GM23248 (cell line): ENCODE measurements at regions not wholly inside any gene's neighbourhood (a gene's known extent, or its start where the extent isn't known, plus 50 kb on each side); places are given as distances from the start of the nearest gene placed in this dataset.

Experiments used
- DNase-seq: peaks from one replicate; pipeline ENCODE4 v3.0.0-alpha.2; 2015
- H2AFZ ChIP-seq: fragments of 200-600 bp; sonication (generic); 2 replicates; pipeline ENCODE4 v1.6.1; 2016; ENCODE audit warnings: antibody characterized with exemption
- H3F3A ChIP-seq: fragments of 200-600 bp; sonication (generic); 2 replicates; pipeline ENCODE4 v1.6.1; 2016; ENCODE audit warnings: mild to moderate bottlenecking, antibody characterized with exemption, mixed run types; ENCODE audit not compliant: insufficient read depth
- H3K27ac ChIP-seq: fragments of 200-600 bp; sonication (generic); 2 replicates; pipeline ENCODE4 v1.5.1; 2016; ENCODE audit warnings: mild to moderate bottlenecking
- H3K27me3 ChIP-seq: fragments of 200-600 bp; sonication (generic); replicated peaks from 2 replicates; pipeline ENCODE4 v1.6.1; 2016; ENCODE audit warnings: mild to moderate bottlenecking; ENCODE audit not compliant: insufficient read depth
- H3K36me3 ChIP-seq: fragments of 200-600 bp; sonication (generic); 2 replicates; pipeline ENCODE4 v1.6.1; 2016; ENCODE audit warnings: low read depth, mild to moderate bottlenecking
- H3K4me1 ChIP-seq: fragments of 200-600 bp; sonication (generic); 2 replicates; pipeline ENCODE4 v1.6.1; 2016; ENCODE audit warnings: mild to moderate bottlenecking; ENCODE audit not compliant: insufficient read depth
- H3K4me2 ChIP-seq: fragments of 200-600 bp; sonication (generic); one replicate; pipeline ENCODE4 v1.6.1; 2016; ENCODE audit warnings: mild to moderate bottlenecking; ENCODE audit not compliant: unreplicated experiment
- H3K4me3 ChIP-seq: fragments of 200-600 bp; sonication (generic); 2 replicates; pipeline ENCODE4 v1.5.1; 2016; ENCODE audit warnings: mild to moderate bottlenecking
- H3K79me2 ChIP-seq: fragments of 200-600 bp; sonication (generic); 2 replicates; pipeline ENCODE4 v1.6.1; 2016; ENCODE audit warnings: mild to moderate bottlenecking; ENCODE audit not compliant: insufficient read depth
- H3K9ac ChIP-seq: fragments of 200-600 bp; sonication (generic); 2 replicates; pipeline ENCODE4 v1.6.1; 2016; ENCODE audit warnings: mild to moderate bottlenecking
- H3K9me2 ChIP-seq: fragments of 200-600 bp; sonication (generic); 2 replicates; pipeline ENCODE4 v1.6.1; 2016; ENCODE audit warnings: mixed run types, mild to moderate bottlenecking, moderate library complexity; ENCODE audit not compliant: insufficient read depth
- H3K9me3 ChIP-seq: fragments of 200-600 bp; sonication (generic); one replicate; pipeline ENCODE4 v1.6.1; 2017; ENCODE audit warnings: low read depth
- H4K20me1 ChIP-seq: fragments of 200-600 bp; sonication (generic); 2 replicates; pipeline ENCODE4 v1.6.0; 2016; ENCODE audit not compliant: insufficient read depth
- EZH2 ChIP-seq: fragments of 200-600 bp; sonication (generic); IDR thresholded peaks from 2 replicates; pipeline ENCODE4 v1.6.1; 2018; ENCODE audit warnings: antibody characterized with exemption, mild to moderate bottlenecking; ENCODE audit not compliant: insufficient read depth, poor library complexity, severe bottlenecking
- EZH2phosphoT487 ChIP-seq: fragments of 200-600 bp; sonication (generic); IDR thresholded peaks from 2 replicates; pipeline ENCODE4 v1.6.1; 2018; ENCODE audit warnings: antibody characterized with exemption, moderate library complexity, mild to moderate bottlenecking, low read depth; ENCODE audit not compliant: insufficient read depth
- WGBS, 2 experiments: methylation state at CpG; one replicate each; pipeline ENCODE4 v1.1.6; 2015 to 2017; ENCODE audit warnings: low lambda C conversion rate in 2 of 2, low coverage in 1 of 2; ENCODE audit errors: missing lambda C conversion rate in 2 of 2; 5-methylcytosine and 5-hydroxymethylcytosine counted together
- in situ Hi-C: fragments of 300-500 bp; cut with MboI; formaldehyde crosslinking; loops from 2 replicates; pipeline ENCODE4 v1.15.0; 2020

DNA sequence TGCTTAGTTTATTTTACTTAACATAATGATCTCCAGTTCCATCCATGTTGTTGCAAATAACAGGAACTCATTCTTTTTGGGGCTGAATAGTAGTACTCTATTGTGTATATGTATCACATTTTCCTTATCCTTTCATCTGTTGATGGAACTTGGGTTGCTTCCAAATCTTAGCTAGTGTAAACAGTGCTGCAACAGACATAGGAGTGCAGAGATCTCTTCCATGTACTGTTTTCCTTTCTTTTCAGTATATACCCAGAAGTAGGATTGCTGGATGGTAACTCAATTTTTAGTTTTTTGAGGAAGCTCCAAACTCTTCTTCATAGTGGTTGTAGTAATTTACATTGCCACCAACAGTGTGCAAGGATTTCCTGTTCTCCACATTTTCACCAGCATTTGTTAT is 138.8 kb upstream of the POC5 start:
- in situ Hi-C loops: no loop called here
- TF ChIP-seq EZH2phosphoT487 (no peak), EZH2 (no peak)
- DNase-seq: no peak
- Histone ChIP-seq H3K9me3 (no peaks in the 10 kb centered on the region), H2AFZ (no peak overlapping the region), H3K36me3 (no peaks in the 10 kb centered on the region), H4K20me1 (no peaks in the 10 kb centered on the region), H3K9ac (no peak overlapping the region), H3K4me3 (no peak overlapping the region), H3K27ac (no peak overlapping the region), H3F3A (no peaks in the 10 kb centered on the region), H3K4me2 (no peak overlapping the region), H3K79me2 (no peaks in the 10 kb centered on the region), H3K4me1 (no peaks in the 10 kb centered on the region), H3K9me2 (no peaks in the 10 kb centered on the region), H3K27me3 (no peaks in the 10 kb centered on the region)

DNA sequence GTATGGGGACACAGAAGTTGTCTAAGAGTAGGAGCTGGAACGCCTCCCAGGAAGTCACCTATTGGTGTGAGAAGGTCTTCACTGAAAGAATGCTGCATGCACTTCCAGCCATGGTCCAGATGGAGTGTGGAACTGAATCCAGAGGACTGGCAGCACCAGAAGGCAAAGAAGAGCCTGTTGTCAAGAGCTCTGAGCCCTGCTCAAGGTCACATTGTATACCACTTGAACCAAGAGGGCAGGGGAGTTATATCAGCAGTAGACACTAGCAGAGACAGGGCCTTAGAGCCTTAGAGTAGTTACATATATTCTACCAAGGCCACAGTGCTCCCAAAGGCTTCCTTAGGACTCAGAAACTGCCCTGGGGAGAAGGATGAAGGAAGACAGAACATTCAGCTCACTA is 130.8 kb upstream of the POC5 start:
- Histone ChIP-seq H3K9ac (no peak overlapping the region), H3K27me3 (no peaks in the 10 kb centered on the region), H3K9me3 (no peaks in the 10 kb centered on the region), H3F3A (no peaks in the 10 kb centered on the region), H2AFZ (no peak overlapping the region), H4K20me1 (no peaks in the 10 kb centered on the region), H3K79me2 (no peaks in the 10 kb centered on the region), H3K4me2 (no peak overlapping the region), H3K4me3 (no peak overlapping the region), H3K9me2 (no peaks in the 10 kb centered on the region), H3K4me1 (no peaks in the 10 kb centered on the region), H3K27ac (no peak overlapping the region), H3K36me3 (no peaks in the 10 kb centered on the region)
- no peak for TF ChIP-seq EZH2
- no peak for TF ChIP-seq EZH2phosphoT487
- no peak for DNase-seq
- in situ Hi-C loops: no loop called here
- 0 to 19% methylated on average over 1 of the region's 1 CpG for WGBS, 2 experiments

DNA sequence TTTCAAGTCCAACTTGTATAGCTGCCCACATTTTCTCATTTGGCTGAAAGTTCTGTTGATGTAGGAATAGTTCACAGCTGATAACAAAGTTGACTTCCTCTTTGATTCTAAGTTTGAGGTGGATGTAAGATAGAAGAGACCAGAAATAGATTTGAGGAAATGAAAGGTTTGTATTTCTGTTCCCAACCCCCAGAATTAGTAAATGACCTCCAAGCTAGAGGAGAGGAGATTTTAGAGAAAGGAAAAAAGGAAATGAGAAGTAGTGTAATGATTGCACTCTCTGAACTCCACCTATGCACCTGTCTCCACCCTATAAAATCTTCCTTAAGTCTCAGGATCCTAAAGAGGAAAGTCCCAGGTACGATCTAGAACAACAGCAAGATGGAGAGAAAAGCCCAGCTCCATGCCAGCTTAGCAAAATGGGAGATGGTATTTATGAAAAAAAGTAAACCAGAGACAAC is 130.4 kb upstream of the POC5 start:
- no peak overlapping the region for H3K4me3 ChIP-seq
- no peak overlapping the region for H3K9ac ChIP-seq
- H3K27ac ChIP-seq: no peak overlapping the region
- H4K20me1 ChIP-seq: no peaks in the 10 kb centered on the region
- TF ChIP-seq EZH2phosphoT487: no peak
- no peak for TF ChIP-seq EZH2
- in situ Hi-C loops: no loop called here
- H3K4me2 ChIP-seq: no peak overlapping the region
- no peaks in the 10 kb centered on the region for H3K79me2 ChIP-seq
- no peaks in the 10 kb centered on the region for H3K36me3 ChIP-seq
- no peaks in the 10 kb centered on the region for H3K27me3 ChIP-seq
- no peaks in the 10 kb centered on the region for H3F3A ChIP-seq
- H3K4me1 ChIP-seq: no peaks in the 10 kb centered on the region
- no peaks in the 10 kb centered on the region for H3K9me3 ChIP-seq
- WGBS, 2 experiments: 0 to 4% methylated on average over 1 of the region's 1 CpG
- DNase-seq: no peak
- H3K9me2 ChIP-seq: no peaks in the 10 kb centered on the region
- no peak overlapping the region for H2AFZ ChIP-seq

DNA sequence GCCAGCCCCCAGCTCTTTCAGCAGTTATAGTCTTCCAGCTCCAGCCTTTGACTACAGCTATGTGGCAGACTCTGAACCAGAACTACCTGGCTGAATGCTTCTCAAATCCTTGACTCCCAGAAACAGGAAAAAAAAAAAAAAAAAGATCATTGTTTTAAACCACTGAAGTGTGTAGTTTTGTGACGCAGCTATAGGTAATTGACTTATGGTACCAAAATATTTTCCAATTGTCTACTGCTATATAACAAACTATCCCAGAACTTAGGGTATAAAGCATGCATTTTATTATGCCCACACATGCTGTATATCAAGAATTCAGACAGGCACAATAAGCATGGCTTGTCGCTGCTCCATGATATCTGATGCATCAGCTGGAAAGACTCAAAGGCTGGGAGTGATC is 127.1 kb upstream of the POC5 start:
- Histone ChIP-seq H3K9me2 (no peaks in the 10 kb centered on the region), H3K9ac (no peak overlapping the region), H3K4me3 (no peak overlapping the region), H2AFZ (no peak overlapping the region), H3F3A (no peaks in the 10 kb centered on the region), H4K20me1 (no peaks in the 10 kb centered on the region), H3K4me1 (no peaks in the 10 kb centered on the region), H3K4me2 (no peak overlapping the region), H3K27ac (no peak overlapping the region), H3K36me3 (no peaks in the 10 kb centered on the region), H3K79me2 (no peaks in the 10 kb centered on the region), H3K9me3 (no peaks in the 10 kb centered on the region), H3K27me3 (no peaks in the 10 kb centered on the region)
- no peak for DNase-seq
- 50 to 56% methylated on average over 2 of the region's 2 CpGs for WGBS, 2 experiments
- in situ Hi-C loops: no loop called here
- TF ChIP-seq EZH2phosphoT487 (no peak), EZH2 (no peak)

DNA sequence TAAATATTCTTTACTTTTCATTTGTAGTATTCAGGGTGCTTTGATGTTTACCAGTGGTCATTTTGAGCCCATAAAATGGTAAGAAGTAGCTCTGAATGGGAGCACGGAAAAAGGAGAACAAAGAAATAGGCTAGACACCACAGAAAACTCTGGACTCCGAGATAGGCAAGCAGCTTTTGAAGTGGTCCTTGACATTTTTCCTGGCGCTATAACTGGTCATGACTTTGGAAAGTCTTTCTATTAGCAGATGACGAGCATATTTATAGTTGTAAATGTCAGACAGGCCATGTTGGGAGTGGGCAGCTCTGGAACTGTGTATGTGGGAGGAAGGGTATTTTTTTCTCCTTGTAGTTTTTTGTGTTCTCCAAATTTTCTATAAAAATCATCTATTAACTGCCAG is 126.1 kb upstream of the POC5 start:
- no peaks in the 10 kb centered on the region for H3K27me3 ChIP-seq
- H3K4me1 ChIP-seq: no peaks in the 10 kb centered on the region
- H3K4me3 ChIP-seq: no peak overlapping the region
- H3K36me3 ChIP-seq: no peaks in the 10 kb centered on the region
- no peak overlapping the region for H3K9ac ChIP-seq
- no peaks in the 10 kb centered on the region for H3K79me2 ChIP-seq
- no peak overlapping the region for H3K27ac ChIP-seq
- no peak overlapping the region for H2AFZ ChIP-seq
- DNase-seq: no peak
- H3K9me2 ChIP-seq: no peaks in the 10 kb centered on the region
- H3K9me3 ChIP-seq: no peaks in the 10 kb centered on the region
- in situ Hi-C loops: no loop called here
- H3F3A ChIP-seq: no peaks in the 10 kb centered on the region
- 18 to 25% methylated on average over 4 of the region's 4 CpGs for WGBS, 2 experiments
- TF ChIP-seq EZH2 (no peak), EZH2phosphoT487 (no peak)
- no peaks in the 10 kb centered on the region for H4K20me1 ChIP-seq
- H3K4me2 ChIP-seq: no peak overlapping the region
